ENCODE measurements at regions not wholly inside any gene's neighbourhood (a gene's known extent, or its start where the extent isn't known, plus 50 kb on each side); places are given as distances from the start of the nearest gene placed in this dataset.

- TF ChIP-seq CTCF (IDR thresholded peaks at IDR 0.05) (no peak), POLR2A (IDR thresholded peaks at IDR 0.05) (no peak)
These were observed 90.3 kb upstream of the IKZF1 start for GRCh38 chr7:50214126-50214670.
